GM12878 (cell line): ENCODE measurements at regions not wholly inside any gene's neighbourhood (a gene's known extent, or its start where the extent isn't known, plus 50 kb on each side); places are given as distances from the start of the nearest gene placed in this dataset.

ENCODE experiments used
- ATAC-seq: fragments of 200-7000 bp; cut with Tn5 transposase; 3 replicates; pipeline ENCODE4 v1.9.1; 2020; ENCODE audit warnings: mild to moderate bottlenecking, moderate library complexity
- BruUV-seq: library from RNA; stranded (reverse); fragments of 400-500 nt; replicated peaks from 2 replicates; lab custom pipeline; 2021; lab: Mats Ljungman, UMichigan
- CTCF ChIA-PET: fragments of 300-600 bp; sonication (Branson Sonifier 250); formaldehyde crosslinking; extraction: SDS; loops from one replicate; lab custom pipeline; 2021; ENCODE audit warnings: inconsistent platforms; lab: Yijun Ruan, JAX
- POLR2A ChIA-PET: fragments of 350-600 bp; formaldehyde crosslinking; extraction: SDS; loops from one replicate; lab custom pipeline; 2021; ENCODE audit warnings: inconsistent platforms; lab: Charles Lee
- RAD21 ChIA-PET: fragments of 300-600 bp; sonication (Branson Sonifier 250); formaldehyde crosslinking; loops from one replicate; lab custom pipeline; 2023; ENCODE audit warnings: antibody characterized with exemption; ENCODE audit not compliant: unreplicated experiment; lab: Charles Lee
- SMC1A ChIA-PET: fragments of 300-600 bp; sonication (Branson Sonifier 250); formaldehyde crosslinking; loops from one replicate; lab custom pipeline; 2023; ENCODE audit not compliant: unreplicated experiment, uncharacterized antibody; lab: Charles Lee
- DNase-seq: peaks from one replicate; pipeline ENCODE4 v3.0.0-alpha.2; 2011; ENCODE audit warnings: low read depth, low spot score
- FAIRE-seq: peaks from 3 replicates; lab custom pipeline; 2011; peaks lifted over from hg19 to GRCh38; lab: Jason Lieb, UNC
- H2AFZ ChIP-seq: 2 replicates; pipeline ENCODE4 v1.6.0; 2011; ENCODE audit warnings: low read depth, low read length, control low read depth; ENCODE audit not compliant: control insufficient read depth
- H3K27ac ChIP-seq: 2 replicates; pipeline ENCODE4 v1.5.1; 2011; ENCODE audit warnings: control low read depth; ENCODE audit not compliant: control insufficient read depth, insufficient read depth
- H3K27me3 ChIP-seq, 2 experiments: replicated peaks in 1 of 2; 2 replicates each; pipeline versions ENCODE4 v1.6.0 to v1.6.1; 2011; ENCODE audit warnings: low read length in 1 of 2; ENCODE audit not compliant: control insufficient read depth in 2 of 2, insufficient read depth in 2 of 2
- H3K36me3 ChIP-seq, 2 experiments: 2 replicates each; pipeline ENCODE4 v1.5.1; 2011; ENCODE audit warnings: low read length in 1 of 2; ENCODE audit not compliant: control insufficient read depth in 2 of 2, insufficient read depth in 2 of 2
- H3K4me1 ChIP-seq: 2 replicates; pipeline ENCODE4 v1.6.1; 2011; ENCODE audit warnings: mild to moderate bottlenecking, low read length, moderate library complexity, mixed read lengths; ENCODE audit not compliant: control insufficient read depth, insufficient read depth
- H3K4me2 ChIP-seq: 2 replicates; pipeline ENCODE4 v1.6.0; 2011; ENCODE audit warnings: control low read depth; ENCODE audit not compliant: control insufficient read depth, insufficient read depth
- H3K4me3 ChIP-seq: fragments of 200-600 bp; sonication (generic); 2 replicates; pipeline ENCODE4 v1.5.1; 2016
- H3K79me2 ChIP-seq: 2 replicates; pipeline ENCODE4 v1.6.0; 2011; ENCODE audit warnings: low read length; ENCODE audit not compliant: control insufficient read depth, insufficient read depth
- H3K9ac ChIP-seq: 2 replicates; pipeline ENCODE4 v1.8.0; 2011; ENCODE audit warnings: low read length, control low read depth, mixed read lengths; ENCODE audit not compliant: control insufficient read depth, insufficient read depth
- H3K9me3 ChIP-seq: replicated peaks from 3 replicates; pipeline ENCODE4 v1.5.1; 2011; ENCODE audit warnings: mild to moderate bottlenecking, low read length; ENCODE audit not compliant: control insufficient read depth, insufficient read depth
- H4K20me1 ChIP-seq: 2 replicates; pipeline ENCODE4 v1.6.0; 2011; ENCODE audit not compliant: control insufficient read depth, insufficient read depth
- ATF7 ChIP-seq: fragments of 450-650 bp; IDR thresholded peaks from 2 replicates; pipeline ENCODE4 v1.6.1; 2016; ENCODE audit warnings: low read depth, mild to moderate bottlenecking
- BRCA1 ChIP-seq: IDR thresholded peaks from 2 replicates; pipeline ENCODE4 v1.6.1; 2011; ENCODE audit warnings: low read depth, low read length, improper control_type of control experiment
- CBX5 ChIP-seq: sonication (generic); IDR thresholded peaks from 2 replicates; pipeline ENCODE4 v1.6.1; 2016; ENCODE audit warnings: low read depth, moderate library complexity, mild to moderate bottlenecking, inconsistent platforms
- EP300 ChIP-seq, 2 experiments: fragments of 150-350 bp in 1 of 2; IDR thresholded peaks; 2 replicates each; pipeline ENCODE4 v1.6.1; 2011 to 2012; ENCODE audit warnings: low read depth in 2 of 2, low read length in 2 of 2, borderline replicate concordance in 1 of 2, improper control_type of control experiment in 1 of 2, inconsistent platforms in 1 of 2; ENCODE audit not compliant: control insufficient read depth in 1 of 2
- IRF4 ChIP-seq: IDR thresholded peaks from 2 replicates; pipeline ENCODE4 v1.6.1; 2011; ENCODE audit warnings: low read depth, low read length
- POLR2AphosphoS5 ChIP-seq: IDR thresholded peaks from 2 replicates; pipeline ENCODE4 v1.6.1; 2011; ENCODE audit warnings: mild to moderate bottlenecking, low read length, inconsistent platforms
- RUNX3 ChIP-seq: IDR thresholded peaks from 2 replicates; pipeline ENCODE4 v1.6.1; 2012; ENCODE audit warnings: low read length, inconsistent platforms
- SIN3A ChIP-seq: IDR thresholded peaks from 2 replicates; pipeline ENCODE4 v1.6.1; 2012; ENCODE audit warnings: low read depth, low read length, improper control_type of control experiment
- ZNF622 ChIP-seq: fragments of 450-650 bp; IDR thresholded peaks from 2 replicates; pipeline ENCODE4 v1.6.1; 2017; ENCODE audit warnings: mild to moderate bottlenecking, inconsistent platforms
- WGBS: methylation state at CpG from one replicate; pipeline ENCODE4 v1.1.6; 2016; ENCODE audit warnings: low lambda C conversion rate; ENCODE audit not compliant: insufficient replicate concordance, insufficient coverage; ENCODE audit errors: missing lambda C conversion rate; 5-methylcytosine and 5-hydroxymethylcytosine counted together
- in situ Hi-C: fragments of 300-500 bp; cut with MboI; formaldehyde crosslinking; loops from 9 replicates; pipeline ENCODE4 v1.14.3; 2018; ENCODE audit warnings: mixed read lengths
- intact Hi-C: fragments of 100-400 bp; cut with micrococcal nuclease; formaldehyde crosslinking; loops from one replicate; pipeline ENCODE4 v1.14.2; 2022; ENCODE audit not compliant: unreplicated experiment
- TF ChIP-seq, protein P1 (sequence below): fragments of 450-650 bp; formaldehyde crosslinking; IDR thresholded peaks from 2 replicates; pipeline ENCODE4 v1.4.0; 2020; ENCODE audit warnings: mild to moderate bottlenecking, moderate library complexity

DNA sequence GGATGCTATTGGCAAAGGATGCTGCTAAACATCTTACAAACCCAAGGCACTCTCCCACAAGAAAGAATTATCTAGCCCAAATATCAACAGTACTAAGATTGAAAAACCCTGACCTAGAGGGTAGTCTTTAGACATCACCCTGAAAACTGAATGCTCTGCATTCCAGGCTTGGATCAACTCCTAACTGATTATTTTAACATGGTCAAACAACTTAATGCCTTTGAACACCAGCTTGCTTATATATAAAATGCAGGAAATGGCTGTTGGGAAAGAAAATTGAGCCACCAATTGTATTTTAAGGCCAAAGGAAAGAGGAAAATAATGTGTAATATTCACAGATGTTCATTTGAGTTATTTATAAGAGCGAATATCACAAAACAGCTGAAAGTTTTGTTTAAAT lies 72.2 kb upstream of the C1orf87 start (continued):
- TF ChIP-seq, protein P1, sequence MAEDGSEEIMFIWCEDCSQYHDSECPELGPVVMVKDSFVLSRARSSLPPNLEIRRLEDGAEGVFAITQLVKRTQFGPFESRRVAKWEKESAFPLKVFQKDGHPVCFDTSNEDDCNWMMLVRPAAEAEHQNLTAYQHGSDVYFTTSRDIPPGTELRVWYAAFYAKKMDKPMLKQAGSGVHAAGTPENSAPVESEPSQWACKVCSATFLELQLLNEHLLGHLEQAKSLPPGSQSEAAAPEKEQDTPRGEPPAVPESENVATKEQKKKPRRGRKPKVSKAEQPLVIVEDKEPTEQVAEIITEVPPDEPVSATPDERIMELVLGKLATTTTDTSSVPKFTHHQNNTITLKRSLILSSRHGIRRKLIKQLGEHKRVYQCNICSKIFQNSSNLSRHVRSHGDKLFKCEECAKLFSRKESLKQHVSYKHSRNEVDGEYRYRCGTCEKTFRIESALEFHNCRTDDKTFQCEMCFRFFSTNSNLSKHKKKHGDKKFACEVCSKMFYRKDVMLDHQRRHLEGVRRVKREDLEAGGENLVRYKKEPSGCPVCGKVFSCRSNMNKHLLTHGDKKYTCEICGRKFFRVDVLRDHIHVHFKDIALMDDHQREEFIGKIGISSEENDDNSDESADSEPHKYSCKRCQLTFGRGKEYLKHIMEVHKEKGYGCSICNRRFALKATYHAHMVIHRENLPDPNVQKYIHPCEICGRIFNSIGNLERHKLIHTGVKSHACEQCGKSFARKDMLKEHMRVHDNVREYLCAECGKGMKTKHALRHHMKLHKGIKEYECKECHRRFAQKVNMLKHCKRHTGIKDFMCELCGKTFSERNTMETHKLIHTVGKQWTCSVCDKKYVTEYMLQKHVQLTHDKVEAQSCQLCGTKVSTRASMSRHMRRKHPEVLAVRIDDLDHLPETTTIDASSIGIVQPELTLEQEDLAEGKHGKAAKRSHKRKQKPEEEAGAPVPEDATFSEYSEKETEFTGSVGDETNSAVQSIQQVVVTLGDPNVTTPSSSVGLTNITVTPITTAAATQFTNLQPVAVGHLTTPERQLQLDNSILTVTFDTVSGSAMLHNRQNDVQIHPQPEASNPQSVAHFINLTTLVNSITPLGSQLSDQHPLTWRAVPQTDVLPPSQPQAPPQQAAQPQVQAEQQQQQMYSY (CRISPR knock-in tag) = no peak
- no peak for TF ChIP-seq BRCA1
- TF ChIP-seq RUNX3 = no peak
- TF ChIP-seq CBX5 = no peak
- no peak for TF ChIP-seq ZNF622
- TF ChIP-seq, all 136 proteins: peak for 0

- RAD21 ChIA-PET = no interaction called here
- POLR2A ChIA-PET = no interaction called here
- H3K9ac ChIP-seq = no peak overlapping the region
- no peaks in the 10 kb centered on the region for H3K9me3 ChIP-seq
- no peak overlapping the region for H2AFZ ChIP-seq
- H3K27me3 ChIP-seq = no peaks in the 10 kb centered on the region
- intact Hi-C loops = no loop called here
- H4K20me1 ChIP-seq = no peaks in the 10 kb centered on the region
- H3K4me3 ChIP-seq = no peak overlapping the region
- SMC1A ChIA-PET = interaction anchor here (0.9 kb wide), 1 partner anchor 31 kb away, joined by 3 read pairs; no protein-coding TSS in a partner anchor
- in situ Hi-C loops = no loop called here
- no peak for DNase-seq
- no TSS peak for BruUV-seq
- H3K27ac ChIP-seq = no peak overlapping the region
- H3K4me2 ChIP-seq = no peak overlapping the region
- 0% methylated on average over 1 of the region's 1 CpG for WGBS
- H3K4me1 ChIP-seq = no peaks in the 10 kb centered on the region
- FAIRE-seq = no peak
- H3K36me3 ChIP-seq = no peaks in the 10 kb centered on the region
- no peak for ATAC-seq
- CTCF ChIA-PET = no interaction called here
- TF ChIP-seq ATF7 = no peak
- no peak for TF ChIP-seq EP300 (IDR thresholded peaks at IDR 0.05; ENCODE audit: borderline replicate concordance in 1 of 2, control insufficient read depth in 1 of 2, low read depth in 2 of 2, low read length in 2 of 2)
- TF ChIP-seq POLR2AphosphoS5 = no peak
- TF ChIP-seq IRF4 = no peak
- TF ChIP-seq SIN3A = no peak
- H3K79me2 ChIP-seq = no peaks in the 10 kb centered on the region
Observed at GRCh38 chr1:60141743-60142142, 68.2 kb upstream of the C1orf87 start.
